NCI-H1105 (cell line): ENCODE measurements at regions not wholly inside any gene's neighbourhood (a gene's known extent, or its start where the extent isn't known, plus 50 kb on each side); places are given as distances from the start of the nearest gene placed in this dataset.
A peak's percentile ranks its signal among the peaks of the same experiment; 100 is the strongest.
"Not testable (repeated sequence)": the region's sequence is repeated elsewhere in the genome, so short reads cannot be mapped to it uniquely, and the experiment has no call there.

Source experiments
- DNase-seq: peaks from one replicate; lab custom pipeline; 2025; lab: John Stamatoyannopoulos, UW

DNA sequence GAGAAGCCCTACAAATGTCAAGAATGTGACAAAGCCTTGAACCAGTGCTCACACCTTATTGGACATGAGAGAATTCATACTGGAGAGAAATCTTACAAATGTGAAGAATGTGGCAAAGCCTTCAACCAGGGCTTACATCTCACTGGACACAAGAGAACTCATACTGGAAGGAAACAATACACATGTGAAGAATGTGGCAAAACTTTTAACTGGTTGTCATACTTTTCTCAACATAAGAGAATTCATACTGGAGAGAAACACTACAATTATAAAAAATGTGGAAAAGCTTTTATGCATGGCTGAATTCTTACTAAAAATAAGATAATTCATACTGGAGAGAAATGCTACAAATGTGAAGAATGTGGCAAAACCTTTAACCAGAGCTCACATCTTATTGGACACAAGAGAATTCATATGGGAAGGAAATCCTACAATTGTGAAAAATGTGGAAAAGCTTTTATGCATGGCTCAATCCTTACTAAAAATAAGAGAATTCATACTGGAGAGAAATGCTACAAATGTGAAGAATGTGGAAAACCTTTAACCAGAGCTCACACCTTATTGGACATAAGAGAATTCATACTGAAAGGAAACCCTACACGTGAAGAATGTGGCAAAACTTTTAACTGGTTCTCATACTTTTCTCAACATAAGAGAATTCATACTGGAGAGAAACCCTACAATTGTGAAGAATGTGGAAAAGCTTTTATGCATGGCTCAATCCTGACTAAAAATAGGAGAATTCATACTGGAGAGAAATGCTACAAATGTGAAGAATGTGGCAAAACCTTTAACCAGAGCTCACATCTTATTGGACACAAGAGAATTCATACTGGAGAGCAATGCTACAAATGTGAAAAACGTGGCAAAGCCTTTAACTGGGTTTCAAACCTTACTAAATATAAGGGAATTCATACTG is 350.6 kb upstream of the NUPR2 start:
- not testable (repeated sequence) for DNase-seq

DNA sequence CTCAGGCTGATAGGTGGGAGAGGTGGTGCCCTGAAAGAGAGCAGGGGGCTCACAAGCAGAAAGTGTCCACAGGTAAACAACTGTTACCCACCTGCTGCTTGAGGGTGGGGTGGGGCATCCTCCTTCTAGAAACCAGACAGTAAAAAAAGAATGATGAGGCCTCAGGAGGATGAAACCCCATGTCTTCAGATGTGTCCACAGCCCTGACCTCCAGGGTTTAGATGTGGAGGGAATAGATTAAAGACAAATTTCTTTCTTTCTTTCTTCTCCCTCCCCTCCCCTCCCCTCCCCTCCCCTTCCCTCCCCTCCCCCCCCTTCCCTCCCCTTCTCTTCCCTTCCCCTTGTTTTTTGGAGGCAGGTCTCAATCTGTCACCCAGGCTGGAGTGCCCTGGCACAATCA is 333.5 kb upstream of the NUPR2 start:
- no peak for DNase-seq

DNA sequence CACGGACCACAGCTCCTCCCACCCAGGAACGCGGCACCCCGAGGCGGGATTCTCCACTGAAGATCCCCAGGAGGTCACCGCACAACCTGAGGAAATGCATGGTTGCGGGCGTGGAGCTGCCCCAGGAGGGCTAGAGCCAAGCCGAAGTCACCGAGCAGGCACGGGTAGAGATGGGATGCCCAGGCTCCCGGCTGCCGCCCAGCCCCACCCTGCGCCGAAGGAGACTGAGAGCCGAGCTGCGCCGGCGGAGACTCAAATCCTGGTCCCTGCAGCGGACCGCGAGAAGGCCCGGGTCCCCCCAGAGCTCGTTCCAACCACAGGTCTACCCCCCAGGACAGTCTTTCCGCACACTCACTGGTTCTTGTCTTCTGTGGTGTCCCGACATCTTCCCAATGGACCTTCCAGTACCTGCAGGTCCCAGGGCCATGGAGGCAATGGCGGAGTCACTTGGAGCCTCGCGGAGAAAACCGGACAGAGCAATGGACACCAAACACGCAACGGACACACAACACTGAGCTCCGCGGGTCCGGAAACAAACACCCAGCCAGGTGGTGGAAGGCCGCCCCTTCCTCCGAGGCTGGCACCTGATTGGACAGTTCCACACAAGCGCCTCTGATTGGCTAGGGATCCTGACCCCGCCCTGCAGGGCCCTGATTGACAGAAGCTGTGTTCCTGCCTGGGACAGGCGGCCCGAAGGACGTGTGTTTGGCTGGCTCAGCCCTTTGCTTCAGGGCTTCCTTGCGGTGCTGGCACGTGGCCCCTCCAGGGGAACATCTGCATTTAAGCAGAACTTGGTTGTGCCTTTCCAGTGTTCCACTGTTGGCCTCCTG is 331.9 kb upstream of the NUPR2 start:
- no peak for DNase-seq

DNA sequence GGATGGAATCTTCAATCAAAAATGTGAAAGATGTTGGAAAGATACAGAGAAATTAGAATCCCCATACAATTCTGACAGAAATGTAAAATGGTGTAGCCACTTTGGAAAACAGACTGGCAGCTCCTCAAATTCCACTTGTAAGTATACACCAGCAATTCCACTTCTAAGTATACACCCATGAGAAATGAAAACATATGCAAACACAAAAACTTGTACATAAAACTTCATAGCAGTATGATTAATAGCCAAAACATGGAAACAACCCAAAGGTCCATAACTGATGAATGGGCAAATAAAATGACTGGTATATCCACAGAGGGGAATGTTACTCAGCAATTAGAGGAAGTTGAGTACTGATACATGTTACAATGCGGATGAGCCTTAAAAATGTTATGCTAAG is 304.3 kb upstream of the NUPR2 start:
- DNase-seq, result not testable (repeated sequence)

DNA sequence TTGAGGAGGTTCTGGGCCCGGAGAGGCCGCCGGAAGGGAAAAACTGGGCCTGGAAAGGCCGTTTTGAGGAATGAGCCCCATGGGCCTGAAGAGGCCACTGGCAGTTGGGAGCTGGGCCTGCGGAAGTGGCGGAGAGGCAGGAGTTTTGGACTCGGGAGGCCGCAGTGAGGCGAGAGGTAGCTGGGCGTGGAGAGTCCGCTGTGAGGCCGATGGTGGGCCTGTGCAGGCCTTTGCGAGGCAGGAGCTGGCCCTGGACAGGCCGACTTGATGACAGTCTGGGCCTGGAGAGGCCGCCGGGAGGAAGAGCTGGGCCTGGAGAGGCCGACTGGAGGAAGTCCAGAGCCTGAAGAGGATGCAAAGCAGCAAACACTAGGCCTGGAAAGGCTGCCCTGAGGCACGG is 259.0 kb upstream of the NUPR2 start:
- no peak for DNase-seq

DNA sequence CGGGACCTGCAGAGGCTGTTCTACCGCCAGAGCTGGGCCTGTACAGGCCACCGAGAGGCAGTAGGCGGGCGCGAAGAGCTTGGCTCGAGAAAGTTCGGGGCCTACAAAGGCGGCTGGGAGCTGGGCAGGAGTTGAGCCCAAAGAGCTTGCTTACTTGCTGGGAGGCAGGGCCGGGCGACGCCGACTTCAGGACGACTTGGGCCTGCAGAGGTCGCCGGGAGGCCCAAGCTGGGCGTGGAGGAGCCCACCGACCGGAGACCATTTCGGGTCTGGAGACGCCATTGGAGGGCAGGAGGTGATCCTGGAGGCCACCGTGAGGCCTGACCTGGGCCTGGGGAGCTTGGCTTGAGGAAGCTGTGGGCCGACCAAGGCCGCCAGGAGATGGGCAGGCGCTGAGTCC is 258.4 kb upstream of the NUPR2 start:
- not testable (repeated sequence) for DNase-seq

DNA sequence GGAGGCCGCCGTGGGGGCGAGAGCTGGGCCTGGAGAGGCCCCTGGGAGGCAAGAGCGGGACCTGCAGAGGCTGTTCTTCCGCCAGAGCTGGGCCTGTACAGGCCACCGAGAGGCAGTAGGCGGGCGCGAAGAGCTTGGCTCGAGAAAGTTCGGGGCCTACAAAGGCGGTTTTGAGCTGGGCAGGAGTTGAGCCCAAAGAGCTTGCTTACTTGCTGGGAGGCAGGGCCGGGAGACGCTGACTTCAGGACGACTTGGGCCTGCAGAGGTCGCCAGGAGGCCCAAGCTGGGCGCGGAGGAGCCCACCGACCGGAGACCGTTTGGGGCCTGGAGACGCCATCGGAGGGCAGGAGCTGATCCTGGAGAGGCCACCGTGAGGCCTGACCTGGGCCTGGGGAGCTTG is 257.1 kb upstream of the NUPR2 start:
- not testable (repeated sequence) for DNase-seq

DNA sequence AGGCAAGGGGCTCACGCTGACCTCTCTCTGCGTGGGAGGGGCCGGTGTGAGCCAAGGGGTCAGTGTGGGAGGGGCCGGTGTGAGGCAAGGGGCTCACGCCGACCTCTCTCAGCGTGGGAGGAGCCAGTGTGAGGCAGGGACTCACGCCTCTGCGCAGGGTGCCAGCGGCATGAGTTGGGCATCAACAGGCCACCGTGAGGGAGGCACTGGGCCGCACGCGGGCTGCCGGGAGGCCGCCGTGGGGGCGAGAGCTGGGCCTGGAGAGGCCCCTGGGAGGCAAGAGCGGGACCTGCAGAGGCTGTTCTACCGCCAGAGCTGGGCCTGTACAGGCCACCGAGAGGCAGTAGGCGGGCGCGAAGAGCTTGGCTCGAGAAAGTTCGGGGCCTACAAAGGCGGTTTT is 255.6 kb upstream of the NUPR2 start:
- not testable (repeated sequence) for DNase-seq

DNA sequence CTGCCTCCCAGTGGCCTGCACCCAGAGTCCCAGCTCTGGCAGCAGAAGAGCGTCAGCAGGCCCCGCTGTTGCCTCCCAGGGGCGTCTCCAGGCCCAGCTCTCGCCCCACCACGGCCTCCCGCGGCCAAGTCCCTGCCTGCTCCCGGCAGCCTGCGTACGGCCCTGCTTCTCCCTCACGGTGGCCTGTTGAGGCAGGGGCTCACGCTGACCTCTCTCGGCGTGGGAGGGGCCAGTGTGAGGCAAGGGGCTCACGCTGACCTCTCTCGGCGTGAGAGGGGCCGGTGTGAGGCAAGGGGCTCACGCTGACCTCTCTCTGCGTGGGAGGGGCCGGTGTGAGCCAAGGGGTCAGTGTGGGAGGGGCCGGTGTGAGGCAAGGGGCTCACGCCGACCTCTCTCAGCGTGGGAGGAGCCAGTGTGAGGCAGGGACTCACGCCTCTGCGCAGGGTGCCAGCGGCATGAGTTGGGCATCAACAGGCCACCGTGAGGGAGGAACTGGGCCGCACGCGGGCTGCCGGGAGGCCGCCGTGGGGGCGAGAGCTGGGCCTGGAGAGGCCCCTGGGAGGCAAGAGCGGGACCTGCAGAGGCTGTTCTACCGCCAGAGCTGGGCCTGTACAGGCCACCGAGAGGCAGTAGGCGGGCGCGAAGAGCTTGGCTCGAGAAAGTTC is 254.1 kb upstream of the NUPR2 start:
- DNase-seq, result not testable (repeated sequence)

DNA sequence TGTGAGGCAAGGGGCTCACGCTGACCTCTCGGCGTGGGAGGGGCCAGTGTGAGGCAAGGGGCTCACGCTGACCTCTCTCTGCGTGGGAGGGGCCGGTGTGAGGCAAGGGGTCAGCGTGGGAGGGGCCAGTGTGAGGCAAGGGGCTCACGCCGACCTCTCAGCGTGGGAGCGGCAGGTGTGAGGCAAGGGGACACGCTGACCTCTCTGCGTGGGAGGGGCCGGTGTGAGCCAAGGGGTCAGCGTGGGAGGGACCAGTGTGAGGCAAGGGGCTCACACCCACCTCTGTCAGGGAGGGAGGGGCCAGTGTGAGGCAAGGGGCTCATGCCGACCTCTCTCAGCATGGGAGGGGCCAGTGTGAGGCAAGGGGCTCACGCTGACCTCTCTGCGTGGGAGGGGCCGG is 251.7 kb upstream of the NUPR2 start:
- not testable (repeated sequence) for DNase-seq

DNA sequence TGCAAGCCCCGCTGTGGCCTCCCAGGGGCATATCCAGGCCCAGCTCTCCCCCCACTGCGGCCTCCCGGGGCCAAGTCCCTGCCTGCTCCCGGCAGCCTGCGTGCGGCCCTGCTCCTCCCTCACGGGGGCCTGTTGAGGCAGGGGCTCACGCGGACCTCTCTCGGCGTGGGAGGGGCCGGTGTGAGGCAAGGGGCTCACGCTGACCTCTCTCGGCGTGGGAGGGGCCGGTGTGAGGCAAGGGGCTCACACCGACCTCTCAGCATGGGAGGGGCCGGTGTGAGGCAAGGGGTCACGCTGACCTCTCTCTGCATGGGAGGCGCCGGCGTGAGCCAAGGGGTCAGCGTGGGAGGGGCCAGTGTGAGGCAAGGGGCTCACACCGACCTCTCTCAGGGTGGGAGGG is 251.2 kb upstream of the NUPR2 start:
- not testable (repeated sequence) for DNase-seq

DNA sequence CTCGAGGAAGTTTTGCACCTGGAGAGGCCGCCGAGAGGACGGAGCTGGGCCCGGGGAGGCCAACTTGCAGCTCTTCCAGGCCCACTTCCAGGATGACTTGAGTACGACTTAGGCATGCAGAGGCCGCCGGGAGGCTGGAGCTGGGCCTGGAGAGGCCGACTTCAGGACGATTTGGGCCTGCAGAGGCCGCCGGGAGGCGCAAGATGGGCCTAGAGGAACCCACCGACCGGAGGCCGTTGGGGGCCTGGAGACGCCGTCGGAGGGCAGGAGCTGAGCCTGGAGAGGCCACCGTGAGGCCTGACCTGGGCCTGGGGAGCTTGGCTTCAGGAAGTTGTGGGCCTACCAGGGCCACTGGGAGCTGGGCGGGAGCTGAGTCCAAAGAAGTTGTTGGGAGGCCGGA is 250.5 kb upstream of the NUPR2 start:
- DNase-seq, result not testable (repeated sequence)

DNA sequence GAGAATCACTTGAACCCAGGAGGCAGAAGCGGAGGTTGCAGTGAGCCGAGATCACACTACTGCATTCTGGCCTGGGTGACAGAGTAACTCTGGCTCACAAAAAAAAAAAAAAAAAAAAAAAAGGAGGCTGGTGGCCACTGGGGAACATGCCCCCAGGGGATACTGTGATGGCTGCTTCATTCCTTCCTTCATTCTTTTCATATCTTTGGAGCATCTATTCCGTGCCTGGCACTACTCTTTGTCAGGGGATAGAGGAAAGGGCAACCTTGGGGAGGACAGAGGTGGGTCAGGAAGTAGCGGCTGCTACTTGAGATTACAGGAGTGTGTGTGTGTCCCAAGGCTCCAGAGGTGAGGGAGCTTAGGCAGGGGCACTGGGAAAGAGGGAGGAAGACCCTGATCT is 236.4 kb upstream of the NUPR2 start:
- not testable (repeated sequence) for DNase-seq

DNA sequence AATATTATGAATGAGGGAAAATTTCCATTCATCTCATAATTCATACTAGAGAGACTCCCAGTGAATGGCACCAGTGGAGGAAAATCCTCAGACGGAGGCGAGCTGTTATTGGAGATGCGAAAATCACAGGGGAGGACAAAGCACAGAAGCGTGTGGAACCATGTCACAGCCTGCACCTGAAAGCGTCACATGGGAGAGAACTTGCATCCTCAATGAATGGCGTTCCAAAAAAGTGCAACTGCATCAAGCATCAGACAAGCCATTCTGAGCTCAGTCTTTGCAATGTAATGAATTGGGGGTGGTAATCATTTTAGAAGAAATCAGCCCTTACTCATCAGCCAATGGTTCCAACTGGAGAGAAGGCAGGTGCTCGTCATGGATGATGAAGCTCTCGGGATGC is 235.0 kb upstream of the NUPR2 start:
- DNase-seq, result not testable (repeated sequence)

DNA sequence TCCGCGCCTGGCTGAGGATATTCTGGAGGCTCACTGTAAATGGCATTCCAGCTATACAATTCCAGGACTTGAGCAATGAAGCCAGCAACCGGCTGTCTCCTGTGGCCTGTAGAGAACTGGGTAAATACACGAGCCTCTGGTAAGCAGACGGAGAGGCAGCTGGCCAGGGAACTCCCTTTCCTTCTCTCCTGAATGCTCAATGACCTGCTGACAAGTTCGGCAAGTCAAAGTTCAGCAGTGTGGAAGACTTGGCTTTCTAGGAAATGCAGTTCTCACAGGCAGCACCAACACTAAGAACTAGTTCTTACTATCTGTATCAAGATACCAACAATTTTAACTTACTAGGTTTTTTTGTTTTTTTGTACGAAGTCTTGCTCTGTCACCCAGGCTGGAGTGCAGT is 232.1 kb upstream of the NUPR2 start:
- DNase-seq, result not testable (repeated sequence)

DNA sequence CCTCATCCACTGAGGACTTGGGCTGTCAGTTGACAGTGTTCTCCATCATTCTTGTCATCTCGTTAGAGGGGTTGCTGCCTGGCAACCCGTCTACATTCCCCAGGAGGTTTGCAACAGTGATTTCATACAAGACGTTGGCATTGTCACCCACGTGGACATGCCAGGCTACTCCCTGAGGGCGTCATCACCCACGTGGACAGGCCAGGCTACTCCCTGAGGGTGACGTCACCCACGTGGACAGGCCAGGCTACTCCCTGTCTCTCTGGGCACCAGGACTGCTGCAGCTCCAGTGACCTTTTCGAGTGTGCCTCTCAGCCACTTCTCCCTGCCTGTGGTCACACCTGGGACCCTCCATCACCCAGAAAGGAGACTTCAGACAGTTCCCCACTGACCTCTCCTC is 212.1 kb upstream of the NUPR2 start:
- DNase-seq, result not testable (repeated sequence)

DNA sequence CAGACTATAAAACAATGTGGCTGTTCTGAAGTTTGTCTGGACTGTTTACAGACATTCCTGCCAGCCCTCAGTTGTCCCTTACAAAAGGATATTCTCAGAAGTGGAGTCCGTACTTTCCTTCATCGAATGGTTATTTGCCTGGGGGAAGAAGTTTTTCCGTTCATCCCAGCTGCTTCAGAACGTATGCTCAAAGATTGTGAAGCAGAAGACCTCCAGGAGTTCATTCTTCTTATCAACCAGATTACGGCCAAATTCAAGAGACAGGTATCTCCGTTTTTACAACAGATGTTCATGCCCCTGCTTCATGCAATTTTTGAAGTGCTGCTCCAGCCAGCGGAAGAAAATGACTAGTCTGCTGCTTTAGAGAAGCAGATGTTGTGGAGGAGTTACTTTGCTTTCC is 174.3 kb upstream of the NUPR2 start:
- DNase-seq, result no peak

DNA sequence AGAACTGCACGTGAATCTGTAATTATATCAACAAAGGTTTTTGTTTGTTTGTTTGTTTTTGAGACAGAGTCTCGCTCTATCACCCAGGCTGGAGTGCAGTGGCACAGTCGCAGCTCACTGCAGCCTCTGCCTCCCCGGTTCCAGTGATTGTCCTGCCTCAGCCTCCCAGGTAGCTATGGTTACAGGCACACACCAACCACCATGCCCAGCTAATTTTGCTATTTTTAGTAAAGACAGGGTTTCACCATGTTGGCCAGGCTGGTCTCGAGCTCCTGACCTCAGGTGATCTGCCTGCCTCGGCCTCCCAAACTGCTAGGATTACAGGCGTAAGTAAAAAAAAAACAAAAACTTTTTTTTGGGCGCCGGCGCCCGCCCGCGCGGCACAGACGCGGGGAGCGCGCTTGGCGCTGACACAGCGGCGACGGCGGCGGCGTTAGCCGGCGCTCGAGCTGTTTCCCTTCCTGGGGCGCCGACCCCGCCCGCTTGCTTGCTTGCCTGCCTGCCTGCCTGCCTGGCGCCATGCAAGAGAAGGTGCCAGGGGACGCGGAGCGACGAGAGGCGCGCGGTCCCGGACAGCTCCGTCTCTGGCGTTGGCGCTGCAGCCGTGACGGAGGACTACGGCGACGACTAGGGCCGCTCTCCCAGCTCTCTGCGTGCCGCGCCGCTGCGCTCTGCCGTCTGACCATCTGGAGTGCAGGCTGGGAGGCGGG is 171.4 kb upstream of the NUPR2 start:
- peak; percentile 32 for DNase-seq

DNA sequence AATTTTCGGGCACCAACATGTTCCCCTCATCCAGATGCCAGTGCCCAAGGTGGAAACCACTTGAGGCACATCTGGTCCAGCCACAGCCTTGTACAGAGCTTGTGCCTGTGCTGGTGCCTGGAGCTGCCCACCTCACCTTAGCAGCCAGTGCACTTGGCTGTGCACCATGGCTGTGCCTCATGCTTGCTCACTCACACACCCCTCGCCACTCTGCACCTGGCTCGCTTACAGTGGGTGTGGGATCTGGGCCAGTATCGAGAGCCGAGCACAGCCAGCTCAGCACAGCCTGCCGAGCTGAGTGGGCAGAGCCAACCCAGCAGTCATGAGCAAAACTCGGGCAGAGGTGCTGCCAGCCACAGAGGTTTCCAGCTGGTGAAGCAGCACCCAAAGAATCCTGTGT is 139.9 kb upstream of the NUPR2 start:
- DNase-seq, result no peak

DNA sequence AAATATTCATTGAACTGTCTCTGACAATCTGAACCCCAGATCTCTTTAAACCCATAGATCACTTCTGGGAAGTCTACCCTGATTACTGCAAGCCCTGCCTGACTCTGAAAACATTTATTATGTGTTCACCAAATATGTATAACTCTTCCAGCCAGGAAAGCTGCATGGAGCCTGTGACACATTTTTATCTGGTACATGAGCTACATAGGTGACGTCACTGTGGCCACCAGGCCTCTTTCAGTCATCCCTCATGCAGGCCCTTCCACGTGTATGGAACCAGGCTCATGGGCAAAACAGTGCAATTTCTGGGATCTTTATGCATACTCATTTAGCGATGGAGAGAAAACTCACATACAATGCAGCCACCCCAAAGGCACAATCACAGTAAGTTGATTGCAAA is 133.9 kb upstream of the NUPR2 start:
- no peak for DNase-seq

DNA sequence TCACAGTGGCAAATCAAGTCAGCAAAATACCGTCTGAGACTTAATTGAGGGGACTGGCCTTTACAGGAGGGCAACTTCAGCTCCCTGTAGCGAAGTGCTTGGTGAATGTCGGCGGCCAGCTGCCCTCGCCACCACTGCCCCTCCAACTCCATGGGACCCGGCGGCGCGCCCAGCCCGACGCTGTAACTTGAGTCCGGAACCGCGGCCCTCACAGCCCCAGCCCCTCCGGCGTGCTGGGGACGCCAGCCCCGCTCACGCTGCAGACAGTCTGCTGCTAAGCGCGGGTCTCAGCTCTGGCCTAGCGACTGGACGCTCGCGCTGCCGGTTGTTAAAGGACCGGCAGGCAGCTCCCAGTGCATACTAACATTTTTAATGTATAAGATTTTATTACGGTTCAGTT is 113.4 kb upstream of the NUPR2 start:
- no peak for DNase-seq

DNA sequence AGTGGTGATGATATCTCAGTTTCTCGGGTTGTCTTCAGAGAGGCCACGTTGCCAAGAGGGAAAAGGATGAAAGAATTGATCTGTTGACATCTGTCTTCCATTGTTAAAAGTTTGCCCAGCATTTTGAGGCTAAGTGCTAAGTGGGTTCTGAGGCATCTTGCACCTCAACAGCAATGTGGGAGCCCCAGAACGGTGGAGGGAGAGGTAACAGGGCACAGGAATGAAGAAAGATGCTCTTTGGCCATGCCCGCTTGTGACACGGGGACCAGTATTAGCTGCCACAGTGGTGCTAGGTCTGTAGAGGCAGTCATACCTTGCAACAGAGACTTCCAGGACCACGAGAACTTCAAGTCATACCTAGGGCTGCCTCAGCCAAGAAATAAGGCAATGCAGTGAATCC is 106.6 kb upstream of the NUPR2 start:
- DNase-seq, result no peak
